Neural progenitor cell (in vitro differentiated cells): ENCODE measurements at regions not wholly inside any gene's neighbourhood (a gene's known extent, or its start where the extent isn't known, plus 50 kb on each side); places are given as distances from the start of the nearest gene placed in this dataset.

Source experiments
- DNase-seq: peaks from one replicate; pipeline ENCODE4 v3.0.0-alpha.2; 2016; ENCODE audit warnings: low spot score
- H2AFZ ChIP-seq: fragments of 200-600 bp; sonication (generic); replicated peaks from 2 replicates; pipeline ENCODE4 v1.6.1; 2016; ENCODE audit warnings: antibody characterized with exemption
- H3F3A ChIP-seq: fragments of 200-600 bp; sonication (generic); 2 replicates; pipeline ENCODE4 v1.6.1; 2016; ENCODE audit warnings: antibody characterized with exemption, low read depth
- H3K27ac ChIP-seq: fragments of 200-600 bp; sonication (generic); 2 replicates; pipeline ENCODE4 v1.5.1; 2016; ENCODE audit warnings: mild to moderate bottlenecking
- H3K27me3 ChIP-seq: fragments of 200-600 bp; sonication (generic); 2 replicates; pipeline ENCODE4 v1.6.1; 2016; ENCODE audit warnings: mild to moderate bottlenecking, moderate library complexity
- H3K36me3 ChIP-seq: fragments of 200-600 bp; sonication (generic); 2 replicates; pipeline ENCODE4 v1.5.1; 2016
- H3K4me1 ChIP-seq: fragments of 200-600 bp; sonication (generic); 2 replicates; pipeline ENCODE4 v1.6.1; 2016; ENCODE audit warnings: mixed run types
- H3K4me2 ChIP-seq: fragments of 200-600 bp; sonication (generic); 2 replicates; pipeline ENCODE4 v1.6.1; 2016
- H3K4me3 ChIP-seq: fragments of 200-600 bp; sonication (generic); 2 replicates; pipeline ENCODE4 v1.5.1; 2016
- H3K79me2 ChIP-seq: fragments of 200-600 bp; sonication (generic); 2 replicates; pipeline ENCODE4 v1.6.1; 2016; ENCODE audit warnings: low read depth
- H3K9ac ChIP-seq: fragments of 200-600 bp; sonication (generic); 2 replicates; pipeline ENCODE4 v1.6.1; 2016
- H3K9me3 ChIP-seq: fragments of 200-600 bp; sonication (generic); 2 replicates; pipeline ENCODE4 v1.5.1; 2016; ENCODE audit warnings: low read depth
- H4K20me1 ChIP-seq: fragments of 200-600 bp; sonication (generic); 2 replicates; pipeline ENCODE4 v1.6.1; 2016; ENCODE audit warnings: low read depth
- H3K27ac Mint-ChIP-seq: 3 replicates; pipeline ENCODE4 v1.8.0; 2021; ENCODE audit warnings: mixed read lengths
- H3K27me3 Mint-ChIP-seq: 2 replicates; pipeline ENCODE4 v1.8.0; 2022; ENCODE audit warnings: low read depth, mild to moderate bottlenecking, inconsistent platforms, moderate library complexity, mixed read lengths; ENCODE audit not compliant: insufficient read depth
- H3K36me3 Mint-ChIP-seq: 3 replicates; pipeline ENCODE4 v1.8.0; 2021; ENCODE audit warnings: mixed read lengths
- H3K4me1 Mint-ChIP-seq: 3 replicates; pipeline ENCODE4 v1.8.0; 2021; ENCODE audit warnings: mixed read lengths
- H3K4me3 Mint-ChIP-seq: 3 replicates; pipeline ENCODE4 v1.8.0; 2021; ENCODE audit warnings: mild to moderate bottlenecking, moderate library complexity, mixed read lengths
- H3K9me3 Mint-ChIP-seq: 3 replicates; pipeline ENCODE4 v1.8.0; 2020; ENCODE audit warnings: mixed read lengths
- CTCF ChIP-seq: fragments of 200-600 bp; sonication (generic); IDR thresholded peaks from 2 replicates; pipeline ENCODE4 v1.5.1; 2017; ENCODE audit warnings: antibody characterized with exemption, mild to moderate bottlenecking
- EZH2 ChIP-seq: fragments of 200-600 bp; sonication (generic); IDR thresholded peaks from 2 replicates; pipeline ENCODE4 v1.6.1; 2017; ENCODE audit warnings: antibody characterized with exemption, mild to moderate bottlenecking, moderate library complexity
- EZH2phosphoT487 ChIP-seq: fragments of 200-600 bp; sonication (generic); IDR thresholded peaks from 2 replicates; pipeline ENCODE4 v1.6.1; 2017; ENCODE audit warnings: antibody characterized with exemption

DNA sequence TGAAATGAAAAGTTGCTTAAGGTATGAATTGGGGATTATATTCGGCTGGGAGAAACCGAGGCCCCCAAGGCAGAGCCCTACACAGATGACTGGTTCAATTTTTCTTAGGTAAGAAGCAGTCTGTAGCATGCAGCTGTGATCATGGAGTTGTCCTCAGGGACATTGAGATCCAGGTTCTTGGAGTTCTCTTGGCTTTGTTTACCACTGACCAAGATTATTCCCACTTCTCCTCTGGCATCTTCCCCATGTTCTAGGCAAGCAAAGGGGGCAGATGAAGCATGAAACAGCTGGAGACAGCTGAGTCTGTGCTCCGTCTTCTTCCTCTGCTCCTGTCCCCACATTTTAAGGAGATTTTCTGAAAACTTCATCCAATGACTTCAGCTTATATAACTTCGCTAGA is 129.5 kb upstream of the BMPER start:
- TF ChIP-seq EZH2phosphoT487 (no peak), EZH2 (no peak), CTCF (no peak)
- H3K9me3 Mint-ChIP-seq = no peaks in the 10 kb centered on the region
- no peaks in the 10 kb centered on the region for H3K36me3 Mint-ChIP-seq
- H3K4me1 Mint-ChIP-seq = no peaks in the 10 kb centered on the region
- H3K36me3 ChIP-seq = no peaks in the 10 kb centered on the region
- no peak overlapping the region for H3K27ac Mint-ChIP-seq
- no peaks in the 10 kb centered on the region for H3K9me3 ChIP-seq
- peaks cover 9% of the 10 kb centered on the region for H3K4me1 ChIP-seq
- no peak for DNase-seq
- no peak overlapping the region for H3K27ac ChIP-seq
- no peaks in the 10 kb centered on the region for H3K27me3 Mint-ChIP-seq
- H3K79me2 ChIP-seq = no peaks in the 10 kb centered on the region
- H3K4me3 Mint-ChIP-seq = no peak overlapping the region
- H4K20me1 ChIP-seq = no peaks in the 10 kb centered on the region
- H3K27me3 ChIP-seq = no peaks in the 10 kb centered on the region
- H2AFZ ChIP-seq = no peak overlapping the region
- no peak overlapping the region for H3K4me3 ChIP-seq
- no peak overlapping the region for H3K4me2 ChIP-seq
- H3K9ac ChIP-seq = no peak overlapping the region
- H3F3A ChIP-seq = no peaks in the 10 kb centered on the region

- Histone ChIP-seq H3K9ac (no peak overlapping the region), H3K79me2 (no peaks in the 10 kb centered on the region), H3K27me3 (no peaks in the 10 kb centered on the region), H3K4me2 (no peak overlapping the region), H3K4me3 (no peak overlapping the region), H3K36me3 (no peaks in the 10 kb centered on the region), H2AFZ (no peak overlapping the region), H4K20me1 (no peaks in the 10 kb centered on the region), H3K9me3 (no peaks in the 10 kb centered on the region), H3F3A (no peaks in the 10 kb centered on the region), H3K27ac (no peak overlapping the region), H3K4me1 (peaks cover 9% of the 10 kb centered on the region)
- TF ChIP-seq CTCF (no peak), EZH2 (no peak), EZH2phosphoT487 (no peak)
- Mint-ChIP-seq H3K27ac (no peak overlapping the region), H3K4me1 (no peaks in the 10 kb centered on the region), H3K36me3 (no peaks in the 10 kb centered on the region), H3K4me3 (no peak overlapping the region), H3K9me3 (peaks cover under 1% of the 10 kb centered on the region), H3K27me3 (no peaks in the 10 kb centered on the region)
- no peak for DNase-seq
These were observed 128.6 kb upstream of the BMPER start for GRCh38 chr7:33776788-33777187.

DNA sequence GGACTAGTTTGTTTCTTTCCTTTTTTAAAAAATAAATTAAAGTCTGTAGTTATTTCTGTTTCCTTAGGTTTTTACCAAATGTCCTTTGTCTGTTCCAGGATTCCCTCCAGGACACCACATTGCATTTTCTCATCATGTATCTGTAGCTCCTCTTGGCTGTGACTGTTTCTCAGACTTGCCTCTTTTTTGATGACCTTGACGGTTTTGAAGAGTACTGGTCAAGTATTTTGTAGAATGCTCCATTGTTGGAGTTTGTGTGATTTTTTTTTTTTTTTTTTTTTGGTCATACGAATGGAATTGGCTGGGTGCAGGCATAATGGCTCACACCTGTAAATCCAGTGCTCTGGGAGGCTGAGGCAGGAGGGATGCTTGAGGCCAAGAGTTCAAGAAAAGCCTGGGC is 127.1 kb upstream of the BMPER start:
- Histone ChIP-seq H3F3A (no peaks in the 10 kb centered on the region), H4K20me1 (no peaks in the 10 kb centered on the region), H3K4me1 (peaks cover 9% of the 10 kb centered on the region), H3K27me3 (no peaks in the 10 kb centered on the region), H3K9ac (no peak overlapping the region), H3K36me3 (no peaks in the 10 kb centered on the region), H3K79me2 (no peaks in the 10 kb centered on the region), H2AFZ (no peak overlapping the region), H3K4me3 (no peak overlapping the region), H3K9me3 (no peaks in the 10 kb centered on the region), H3K4me2 (no peak overlapping the region), H3K27ac (no peak overlapping the region)
- Mint-ChIP-seq H3K36me3 (no peaks in the 10 kb centered on the region), H3K9me3 (peaks cover 3% of the 10 kb centered on the region), H3K27me3 (no peaks in the 10 kb centered on the region), H3K4me3 (no peak overlapping the region), H3K27ac (no peak overlapping the region), H3K4me1 (no peaks in the 10 kb centered on the region)
- DNase-seq = no peak
- TF ChIP-seq EZH2phosphoT487 = no peak
- TF ChIP-seq EZH2 = no peak
- TF ChIP-seq CTCF = no peak

DNA sequence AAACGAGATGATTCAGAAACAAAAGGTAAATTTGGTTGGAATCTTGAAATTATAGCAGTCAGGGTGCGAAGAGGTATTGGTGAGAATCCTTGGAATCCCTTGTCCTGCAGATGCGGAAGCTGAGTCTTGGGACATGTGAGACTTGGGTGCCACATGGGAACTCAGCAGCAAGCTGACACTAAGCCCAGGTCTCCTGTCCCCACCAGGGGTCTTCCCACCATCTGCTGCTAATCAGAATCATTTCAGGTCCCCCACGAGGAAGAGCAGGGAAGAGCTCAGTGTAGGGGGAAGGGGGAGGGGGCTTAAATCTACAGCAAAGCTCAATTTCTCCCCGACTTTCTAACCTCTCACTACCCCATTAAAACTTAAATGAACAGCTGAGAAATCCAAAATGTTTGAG is 126.1 kb upstream of the BMPER start:
- H3K27me3 Mint-ChIP-seq = no peaks in the 10 kb centered on the region
- H3K4me1 ChIP-seq = peaks cover 9% of the 10 kb centered on the region

More for the DNA sequence above, 126.1 kb upstream of the BMPER start:
- no peaks in the 10 kb centered on the region for H3K36me3 ChIP-seq
- no peak overlapping the region for H3K4me3 ChIP-seq
- no peak overlapping the region for H2AFZ ChIP-seq
- Mint-ChIP-seq H3K36me3 (no peaks in the 10 kb centered on the region), H3K4me1 (no peaks in the 10 kb centered on the region), H3K27ac (no peak overlapping the region), H3K4me3 (no peak overlapping the region), H3K9me3 (peaks cover 3% of the 10 kb centered on the region)
- no peak overlapping the region for H3K9ac ChIP-seq
- H3F3A ChIP-seq = no peaks in the 10 kb centered on the region
- no peak for DNase-seq
- no peak overlapping the region for H3K27ac ChIP-seq
- H3K27me3 ChIP-seq = no peaks in the 10 kb centered on the region
- H3K9me3 ChIP-seq = no peaks in the 10 kb centered on the region
- no peak overlapping the region for H3K4me2 ChIP-seq
- H4K20me1 ChIP-seq = no peaks in the 10 kb centered on the region
- no peaks in the 10 kb centered on the region for H3K79me2 ChIP-seq
- TF ChIP-seq CTCF = no peak
- no peak for TF ChIP-seq EZH2phosphoT487
- TF ChIP-seq EZH2 = no peak
